NCI-H2196 (cell line): ENCODE measurements at regions not wholly inside any gene's neighbourhood (a gene's known extent, or its start where the extent isn't known, plus 50 kb on each side); places are given as distances from the start of the nearest gene placed in this dataset.
"Not testable (repeated sequence)": the region's sequence is repeated elsewhere in the genome, so short reads cannot be mapped to it uniquely, and the experiment has no call there.

Experiments
- DNase-seq: peaks from one replicate; lab custom pipeline; 2025; ENCODE audit not compliant: unreplicated experiment; lab: John Stamatoyannopoulos, UW

GRCh38 chr6:71197780-71198179 lies 90.8 kb upstream of the OGFRL1 start:
- no peak for DNase-seq

GRCh38 chr6:71198908-71199307 lies 89.7 kb upstream of the OGFRL1 start:
- no peak for DNase-seq

GRCh38 chr6:71199736-71200135 lies 88.9 kb upstream of the OGFRL1 start:
- no peak for DNase-seq

- DNase-seq = no peak
Observed at GRCh38 chr6:71203206-71203605, 85.4 kb upstream of the OGFRL1 start.

GRCh38 chr6:71204741-71205140 lies 83.9 kb upstream of the OGFRL1 start:
- DNase-seq = no peak

GRCh38 chr6:71205336-71205956 lies 83.2 kb upstream of the OGFRL1 start:
- no peak for DNase-seq

- DNase-seq = no peak
Observed at GRCh38 chr6:71206089-71206488, 82.5 kb upstream of the OGFRL1 start.

- DNase-seq = no peak
Observed at GRCh38 chr6:71209206-71209605, 79.4 kb upstream of the OGFRL1 start.

GRCh38 chr6:71209626-71210025 lies 79.0 kb upstream of the OGFRL1 start:
- no peak for DNase-seq

GRCh38 chr6:71211799-71212198 lies 76.8 kb upstream of the OGFRL1 start:
- DNase-seq = no peak

GRCh38 chr6:71220466-71220865 lies 68.1 kb upstream of the OGFRL1 start:
- no peak for DNase-seq

GRCh38 chr6:71222671-71223070 lies 65.9 kb upstream of the OGFRL1 start:
- no peak for DNase-seq

GRCh38 chr6:71224011-71224410 lies 64.6 kb upstream of the OGFRL1 start:
- DNase-seq = no peak

GRCh38 chr6:71226151-71226550 lies 62.5 kb upstream of the OGFRL1 start:
- DNase-seq = no peak

- no peak for DNase-seq
Observed at GRCh38 chr6:71228461-71229041, 60.1 kb upstream of the OGFRL1 start.

- no peak for DNase-seq
Observed at GRCh38 chr6:71229477-71229876, 59.1 kb upstream of the OGFRL1 start.

- not testable (repeated sequence) for DNase-seq
Observed at GRCh38 chr6:71232890-71233289, 55.7 kb upstream of the OGFRL1 start.

- no peak for DNase-seq
Observed at GRCh38 chr6:71236926-71237434, 51.6 kb upstream of the OGFRL1 start.

- DNase-seq = no peak
Observed at GRCh38 chr6:71238351-71238750, 50.3 kb upstream of the OGFRL1 start.
